SK-N-SH (cell line): ENCODE measurements at regions not wholly inside any gene's neighbourhood (a gene's known extent, or its start where the extent isn't known, plus 50 kb on each side); places are given as distances from the start of the nearest gene placed in this dataset.

Source experiments
- CTCF ChIA-PET: fragments of 300-600, 350-600 bp; formaldehyde crosslinking; extraction: SDS; loops from one replicate; lab custom pipeline; 2021; lab: Yijun Ruan, JAX
- POLR2A ChIA-PET: fragments of 350-600 bp; sonication (Branson Sonifier 250); formaldehyde crosslinking; extraction: SDS; loops from one replicate; lab custom pipeline; 2020; ENCODE audit warnings: antibody characterized with exemption, inconsistent platforms; lab: Yijun Ruan, JAX
- DNase-seq: peaks from one replicate; pipeline ENCODE4 v3.0.0; 2012
- H2AFZ ChIP-seq: fragments of 200-600 bp; sonication (generic); 2 replicates; pipeline ENCODE4 v1.8.1; 2016; ENCODE audit warnings: antibody characterized with exemption, mild to moderate bottlenecking, low read depth
- H3F3A ChIP-seq: fragments of 200-600 bp; sonication (generic); replicated peaks from 2 replicates; pipeline ENCODE3; 2016; ENCODE audit warnings: antibody characterized with exemption, mild to moderate bottlenecking; ENCODE audit not compliant: insufficient read depth
- H3K27ac ChIP-seq, 2 experiments: fragments of 200-500 bp in 1 of 2; fragments of 200-600 bp in 1 of 2; sonication (Bioruptor generic) in 1 of 2; sonication (generic), shearing (Covaris generic) in 1 of 2; 2 replicates each; pipeline versions ENCODE4 v1.5.1 to v1.6.1; 2014 to 2016; ENCODE audit warnings: low read depth in 2 of 2, inconsistent platforms in 1 of 2, low read length in 1 of 2, mild to moderate bottlenecking in 1 of 2, mixed read lengths in 1 of 2
- H3K27me3 ChIP-seq: fragments of 200-600 bp; sonication (generic), shearing (Covaris generic); 2 replicates; pipeline ENCODE4 v1.6.1; 2016; ENCODE audit warnings: mixed run types; ENCODE audit not compliant: insufficient read depth
- H3K36me3 ChIP-seq, 2 experiments: fragments of 200-500 bp in 1 of 2; fragments of 200-600 bp in 1 of 2; sonication (Bioruptor generic) in 1 of 2; sonication (generic) in 1 of 2; replicated peaks in 1 of 2; 2 replicates each; pipeline versions ENCODE3 to v1.5.1; 2014 to 2016; ENCODE audit warnings: low read length in 1 of 2, mild to moderate bottlenecking in 1 of 2; ENCODE audit not compliant: insufficient read depth in 2 of 2, control insufficient read depth in 1 of 2
- H3K4me1 ChIP-seq, 2 experiments: fragments of 200-500 bp in 1 of 2; fragments of 200-600 bp in 1 of 2; sonication (Bioruptor generic) in 1 of 2; sonication (generic), shearing (Covaris generic) in 1 of 2; 2 replicates each; pipeline versions ENCODE4 v1.5.1 to v1.6.1; 2014 to 2016; ENCODE audit warnings: low read depth in 1 of 2, low read length in 1 of 2, mixed run types in 1 of 2; ENCODE audit not compliant: insufficient read depth in 2 of 2, control insufficient read depth in 1 of 2
- H3K4me2 ChIP-seq: fragments of 200-600 bp; sonication (generic), shearing (Covaris generic); 2 replicates; pipeline ENCODE4 v1.6.1; 2017; ENCODE audit warnings: mixed run types
- H3K4me3 ChIP-seq, 2 experiments: fragments of 200-500 bp in 1 of 2; fragments of 200-600 bp in 1 of 2; sonication (Bioruptor generic) in 1 of 2; sonication (generic), shearing (Covaris generic) in 1 of 2; 2 replicates each; pipeline versions ENCODE4 v1.5.1 to v1.8.1; 2014 to 2016; ENCODE audit warnings: low read depth in 2 of 2, inconsistent platforms in 1 of 2, low read length in 1 of 2, mild to moderate bottlenecking in 1 of 2, mixed read lengths in 1 of 2, moderate library complexity in 1 of 2
- H3K79me2 ChIP-seq: fragments of 200-600 bp; sonication (generic); 2 replicates; pipeline ENCODE4 v1.8.1; 2017; ENCODE audit warnings: mild to moderate bottlenecking; ENCODE audit not compliant: insufficient read depth
- H3K9ac ChIP-seq: fragments of 200-600 bp; sonication (generic); 2 replicates; pipeline ENCODE4 v1.6.1; 2017; ENCODE audit warnings: mixed run types
- H3K9me2 ChIP-seq: fragments of 200-600 bp; sonication (generic); 2 replicates; pipeline ENCODE4 v1.6.1; 2017; ENCODE audit warnings: mixed run types
- H3K9me3 ChIP-seq: fragments of 200-600 bp; sonication (generic); 2 replicates; pipeline ENCODE4 v1.6.1; 2017; ENCODE audit warnings: mixed run types, mild to moderate bottlenecking, moderate library complexity
- H4K20me1 ChIP-seq: fragments of 200-600 bp; sonication (generic); 2 replicates; pipeline ENCODE4 v1.6.1; 2017; ENCODE audit warnings: mild to moderate bottlenecking, mixed run types; ENCODE audit not compliant: insufficient read depth
- CHD2 ChIP-seq: fragments of 150-350 bp; IDR thresholded peaks from 2 replicates; pipeline ENCODE4 v1.6.1; 2018; ENCODE audit warnings: low read length; ENCODE audit not compliant: partially characterized antibody
- FOSL2 ChIP-seq: IDR thresholded peaks from 2 replicates; pipeline ENCODE4 v1.4.0; 2012; ENCODE audit warnings: low read depth, mild to moderate bottlenecking, moderate library complexity, borderline replicate concordance
- IRF3 ChIP-seq: fragments of 150-350 bp; IDR thresholded peaks from 2 replicates; pipeline ENCODE4 v1.6.1; 2016; ENCODE audit warnings: mild to moderate bottlenecking, low read depth, low read length
- MAX ChIP-seq: IDR thresholded peaks from 2 replicates; pipeline ENCODE4 v1.4.0; 2012; ENCODE audit warnings: low read depth
- NRF1 ChIP-seq: IDR thresholded peaks from 2 replicates; pipeline ENCODE4 v1.6.1; 2012; ENCODE audit warnings: low read depth, mild to moderate bottlenecking, low read length
- POLR2AphosphoS5 ChIP-seq: IDR thresholded peaks from 2 replicates; pipeline ENCODE4 v1.6.1; 2012; ENCODE audit warnings: low read depth, low read length
- REST ChIP-seq: IDR thresholded peaks from 2 replicates; pipeline ENCODE4 v1.6.1; 2012; ENCODE audit warnings: mild to moderate bottlenecking, low read depth, low read length, moderate library complexity
- RFX5 ChIP-seq: IDR thresholded peaks from 2 replicates; pipeline ENCODE4 v1.6.1; 2012; ENCODE audit warnings: mild to moderate bottlenecking, improper control_type of control experiment, low read length
- TAF1 ChIP-seq: IDR thresholded peaks from 2 replicates; pipeline ENCODE4 v1.6.1; 2012; ENCODE audit warnings: low read depth, mild to moderate bottlenecking, low read length, moderate library complexity, borderline replicate concordance
- TEAD4 ChIP-seq: IDR thresholded peaks from 2 replicates; pipeline ENCODE4 v1.4.0; 2012; ENCODE audit warnings: mild to moderate bottlenecking, borderline replicate concordance; ENCODE audit not compliant: insufficient read depth
- USF1 ChIP-seq: IDR thresholded peaks from 2 replicates; pipeline ENCODE4 v1.4.0; 2012; ENCODE audit warnings: low read depth, borderline replicate concordance
- USF2 ChIP-seq: fragments of 150-350 bp; IDR thresholded peaks from 2 replicates; pipeline ENCODE4 v1.6.1; 2017; ENCODE audit warnings: antibody characterized with exemption, low read length, low read depth, borderline replicate concordance

- TF ChIP-seq IRF3, result no peak
- TF ChIP-seq TAF1, result no peak
- TF ChIP-seq NRF1, result no peak
- TF ChIP-seq CHD2, result no peak
- no peak for TF ChIP-seq MAX
- no peak for TF ChIP-seq USF1
- no peak for TF ChIP-seq FOSL2
- no peak for TF ChIP-seq TEAD4
- TF ChIP-seq RFX5, result no peak
- TF ChIP-seq POLR2AphosphoS5, result no peak
- TF ChIP-seq USF2, result no peak
These were observed 1587.5 kb upstream of the PIK3C3 start (continued) for GRCh38 chr18:40367576-40367975.

- Histone ChIP-seq H3K27me3 (no peaks in the 10 kb centered on the region), H3K9me3 (no peaks in the 10 kb centered on the region), H3K9ac (no peak overlapping the region), H3K4me3 (no peak overlapping the region), H3K4me2 (no peak overlapping the region), H3K9me2 (no peaks in the 10 kb centered on the region), H3K27ac (no peak overlapping the region), H3K36me3 (no peaks in the 10 kb centered on the region), H3K79me2 (no peaks in the 10 kb centered on the region), H2AFZ (no peak overlapping the region), H3K4me1 (no peaks in the 10 kb centered on the region; a peak in 1 of 4 replicates), H3F3A (no peaks in the 10 kb centered on the region), H4K20me1 (no peaks in the 10 kb centered on the region)
- POLR2A ChIA-PET, result no interaction called here
- no peak for DNase-seq
- TF ChIP-seq USF2, result no peak
- no peak for TF ChIP-seq REST
- no peak for TF ChIP-seq POLR2AphosphoS5
- TF ChIP-seq RFX5, result no peak
- CTCF ChIA-PET, result no interaction called here
These were observed 1588.5 kb upstream of the PIK3C3 start for GRCh38 chr18:40366521-40366920.
